Keratinocyte (primary cell): ENCODE measurements at regions not wholly inside any gene's neighbourhood (a gene's known extent, or its start where the extent isn't known, plus 50 kb on each side); places are given as distances from the start of the nearest gene placed in this dataset.

ENCODE experiments used
- CTCF ChIP-seq, 3 experiments: IDR thresholded peaks in 1 of 3; conservative IDR thresholded peaks in 1 of 3; optimal IDR thresholded peaks in 1 of 3; 2 replicates in 2 of 3; 3 replicates in 1 of 3; pipeline versions ENCODE3 to v1.5.1; 2011; ENCODE audit warnings: low read length in 3 of 3, mild to moderate bottlenecking in 3 of 3, moderate library complexity in 2 of 3, control low read depth in 1 of 3, inconsistent platforms in 1 of 3; ENCODE audit not compliant: insufficient read depth in 2 of 3; ENCODE audit errors: extremely low read depth in 1 of 3
- EZH2 ChIP-seq: IDR thresholded peaks from one replicate; pipeline ENCODE4 v1.6.1; 2012; ENCODE audit warnings: inconsistent platforms, mild to moderate bottlenecking, low read length, moderate library complexity

GRCh38 chr10:6938384-6938783, 358.3 kb upstream of the PRKCQ start:
- TF ChIP-seq EZH2 (no peak), CTCF (optimal IDR thresholded peaks at IDR 0.05 in 1 of 3, IDR thresholded peaks at IDR 0.05 in 1 of 3, conservative IDR thresholded peaks at IDR 0.05 in 1 of 3; ENCODE audit: extremely low read depth in 1 of 3, insufficient read depth in 2 of 3, low read length in 3 of 3) (no peak)
